H1 (cell line): ENCODE measurements at regions not wholly inside any gene's neighbourhood (a gene's known extent, or its start where the extent isn't known, plus 50 kb on each side); places are given as distances from the start of the nearest gene placed in this dataset.

Source experiments
- JUND ChIP-seq: IDR thresholded peaks from 2 replicates; pipeline ENCODE4 v1.6.1; 2011; ENCODE audit warnings: mild to moderate bottlenecking, improper control_type of control experiment, low read length
- SIN3A ChIP-seq, 2 experiments: IDR thresholded peaks in 1 of 2; conservative IDR thresholded peaks in 1 of 2; 2 replicates each; pipeline ENCODE4 v1.6.1; 2011 to 2012; ENCODE audit warnings: low read length in 2 of 2, improper control_type of control experiment in 1 of 2, low read depth in 1 of 2, mild to moderate bottlenecking in 1 of 2

DNA sequence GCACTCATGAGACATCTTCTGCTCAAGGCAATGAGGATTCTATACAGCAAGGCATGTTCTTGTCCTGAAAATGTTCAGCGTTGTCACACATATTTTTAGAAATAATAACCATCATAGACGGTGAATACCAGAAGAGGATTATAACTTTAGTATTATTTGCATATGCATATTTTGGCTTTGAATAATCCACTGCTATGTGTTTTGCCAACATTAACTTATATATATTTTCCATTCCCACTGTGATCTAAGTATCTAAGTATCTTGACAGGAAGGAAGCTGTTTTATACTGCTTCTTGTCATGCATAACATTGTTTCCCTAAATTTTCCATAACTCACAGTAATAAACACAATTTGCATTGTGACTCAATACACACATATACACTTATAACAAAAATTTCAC is 509.5 kb downstream of the TBL1XR1 start (continued):
- TF ChIP-seq JUND (no peak), SIN3A (conservative IDR thresholded peaks at IDR 0.05 in 1 of 2, IDR thresholded peaks at IDR 0.05 in 1 of 2; ENCODE audit: low read depth in 1 of 2, low read length in 2 of 2) (no peak)
